ENCODE measurements at regions not wholly inside any gene's neighbourhood (a gene's known extent, or its start where the extent isn't known, plus 50 kb on each side); places are given as distances from the start of the nearest gene placed in this dataset.
"Not testable (repeated sequence)": the region's sequence is repeated elsewhere in the genome, so short reads cannot be mapped to it uniquely, and the experiment has no call there.

- Histone ChIP-seq H3K36me3 (ENCODE audit: insufficient read depth, low read length) (no peaks in the 10 kb centered on the region), H3K9ac (ENCODE audit: low read depth, low read length) (no peak overlapping the region), H3K4me2 (ENCODE audit: low read length) (no peak overlapping the region), H3K27me3 (ENCODE audit: control insufficient read depth, insufficient read depth, low read length) (no peaks in the 10 kb centered on the region), H3K9me3 (replicated peaks; ENCODE audit: low read length) (no peaks in the 10 kb centered on the region), H3K4me3 (ENCODE audit: low read length) (no peak overlapping the region), H3K4me1 (ENCODE audit: control insufficient read depth, insufficient read depth, low read length) (no peaks in the 10 kb centered on the region)
Measured at GRCh38 chr2:143856978-143857377, 662.9 kb downstream of the ZEB2 start.

- H3K9me3 ChIP-seq (replicated peaks; ENCODE audit: low read length): no peaks in the 10 kb centered on the region
- no peaks in the 10 kb centered on the region for H3K4me1 ChIP-seq (ENCODE audit: control insufficient read depth, insufficient read depth, low read length)
- H3K27me3 ChIP-seq (ENCODE audit: control insufficient read depth, insufficient read depth, low read length): no peaks in the 10 kb centered on the region
- H3K9ac ChIP-seq (ENCODE audit: low read depth, low read length): no peak overlapping the region
- H3K4me3 ChIP-seq (ENCODE audit: low read length): no peak overlapping the region
- no peaks in the 10 kb centered on the region for H3K36me3 ChIP-seq (ENCODE audit: insufficient read depth, low read length)
- H3K4me2 ChIP-seq (ENCODE audit: low read length): no peak overlapping the region
Measured at GRCh38 chr2:143852759-143853158, 667.2 kb downstream of the ZEB2 start.

DNA sequence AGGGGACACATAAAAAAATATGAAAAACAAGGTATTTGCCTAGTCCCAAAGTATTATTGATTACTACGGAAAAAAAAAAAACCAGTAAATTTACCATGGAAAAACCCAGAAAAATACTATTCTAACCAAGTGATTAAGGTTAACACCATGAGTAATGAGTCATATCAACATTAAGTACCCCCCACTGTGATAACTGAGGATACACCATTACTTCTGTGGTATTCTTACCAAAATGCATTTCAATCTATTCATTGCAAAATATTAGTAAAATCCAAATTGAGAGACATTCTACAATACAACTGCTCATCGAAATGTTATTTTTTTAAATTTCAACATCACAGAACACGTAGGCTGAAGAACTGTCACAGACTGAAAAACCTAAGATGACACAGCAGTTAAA, 669.8 kb downstream of the ZEB2 start:
- Histone ChIP-seq H3K27me3 (ENCODE audit: control insufficient read depth, insufficient read depth, low read length) (no peaks in the 10 kb centered on the region), H3K9ac (ENCODE audit: low read depth, low read length) (no peak overlapping the region), H3K36me3 (ENCODE audit: insufficient read depth, low read length) (no peaks in the 10 kb centered on the region), H3K9me3 (replicated peaks; ENCODE audit: low read length) (no peaks in the 10 kb centered on the region), H3K4me3 (ENCODE audit: low read length) (no peak overlapping the region), H3K4me2 (ENCODE audit: low read length) (no peak overlapping the region), H3K4me1 (ENCODE audit: control insufficient read depth, insufficient read depth, low read length) (no peaks in the 10 kb centered on the region)

DNA sequence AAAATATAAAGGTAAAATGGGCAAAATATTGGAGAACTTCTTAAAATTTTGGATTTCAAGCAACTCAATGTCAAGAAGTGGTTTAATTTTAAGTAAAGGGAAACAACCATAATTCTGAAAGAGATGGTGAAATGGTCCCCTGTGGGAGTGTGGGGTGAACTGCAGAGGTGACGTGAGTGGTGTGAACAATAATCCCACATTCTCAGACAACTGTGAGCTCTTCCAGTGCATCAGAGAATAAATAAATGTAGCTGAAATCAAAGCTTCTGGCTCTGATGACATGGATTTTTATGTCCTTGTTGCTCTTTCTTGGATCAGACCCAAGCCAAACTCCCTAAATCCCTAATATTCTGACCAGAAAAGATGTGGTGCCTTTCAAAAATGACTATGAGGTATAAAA, 672.7 kb downstream of the ZEB2 start:
- Histone ChIP-seq H3K36me3 (ENCODE audit: insufficient read depth, low read length) (no peaks in the 10 kb centered on the region), H3K9ac (ENCODE audit: low read depth, low read length) (no peak overlapping the region), H3K27me3 (ENCODE audit: control insufficient read depth, insufficient read depth, low read length) (no peaks in the 10 kb centered on the region), H3K9me3 (replicated peaks; ENCODE audit: low read length) (no peaks in the 10 kb centered on the region), H3K4me2 (ENCODE audit: low read length) (no peak overlapping the region), H3K4me1 (ENCODE audit: control insufficient read depth, insufficient read depth, low read length) (peaks cover 4% of the 10 kb centered on the region), H3K4me3 (ENCODE audit: low read length) (no peak overlapping the region)

DNA sequence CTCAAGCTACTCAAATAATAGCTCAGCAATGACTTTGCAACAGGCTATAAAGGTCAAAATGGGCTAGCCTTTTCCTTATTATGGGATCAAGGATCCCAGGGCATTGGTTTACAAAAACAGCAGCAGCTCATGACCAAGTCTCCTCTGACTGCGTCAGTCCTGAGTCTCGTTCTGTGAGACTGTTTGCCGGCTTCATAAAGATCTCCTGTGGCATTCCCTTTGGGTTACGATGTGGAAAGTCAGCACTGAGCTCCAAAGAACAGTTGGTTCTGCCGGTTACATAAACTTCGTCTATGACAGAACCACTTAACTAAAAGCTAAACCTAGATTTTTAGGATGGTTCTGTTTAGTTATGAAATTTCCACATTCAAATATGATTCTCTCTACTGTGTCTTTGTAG, 674.9 kb downstream of the ZEB2 start:
- H3K4me3 ChIP-seq (ENCODE audit: low read length): no peak overlapping the region
- peak overlapping the region; percentile 58 for H3K4me2 ChIP-seq (ENCODE audit: low read length)
- H3K36me3 ChIP-seq (ENCODE audit: insufficient read depth, low read length): no peaks in the 10 kb centered on the region
- H3K9ac ChIP-seq (ENCODE audit: low read depth, low read length): no peak overlapping the region
- H3K9me3 ChIP-seq (replicated peaks; ENCODE audit: low read length): no peaks in the 10 kb centered on the region
- H3K4me1 ChIP-seq (ENCODE audit: control insufficient read depth, insufficient read depth, low read length): peaks cover 4% of the 10 kb centered on the region
- H3K27me3 ChIP-seq (ENCODE audit: control insufficient read depth, insufficient read depth, low read length): no peaks in the 10 kb centered on the region

DNA sequence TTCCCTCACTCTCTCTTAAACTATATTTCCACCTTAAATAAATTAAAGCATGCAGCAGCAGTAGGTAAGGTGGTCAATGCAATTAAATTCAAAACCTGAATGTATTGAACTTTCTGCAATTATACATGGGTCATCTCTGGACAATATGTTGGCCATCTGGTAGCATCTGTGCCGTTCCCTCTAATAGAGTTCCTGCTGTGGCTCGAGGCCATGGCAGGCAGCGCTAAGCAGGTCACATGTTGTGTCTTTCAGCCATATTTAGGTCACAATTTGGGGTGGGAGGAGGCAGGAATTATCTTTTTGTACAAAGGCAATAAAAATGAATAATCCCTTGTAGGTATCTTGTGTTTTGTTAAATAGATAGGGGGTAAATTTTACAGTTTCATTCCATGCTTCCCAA, 676.2 kb downstream of the ZEB2 start:
- Histone ChIP-seq H3K27me3 (ENCODE audit: control insufficient read depth, insufficient read depth, low read length) (no peaks in the 10 kb centered on the region), H3K36me3 (ENCODE audit: insufficient read depth, low read length) (no peaks in the 10 kb centered on the region), H3K4me1 (ENCODE audit: control insufficient read depth, insufficient read depth, low read length) (peaks cover 4% of the 10 kb centered on the region), H3K4me3 (ENCODE audit: low read length) (no peak overlapping the region), H3K9ac (ENCODE audit: low read depth, low read length) (no peak overlapping the region), H3K4me2 (ENCODE audit: low read length) (no peak overlapping the region), H3K9me3 (replicated peaks; ENCODE audit: low read length) (no peaks in the 10 kb centered on the region)

- H3K36me3 ChIP-seq (ENCODE audit: insufficient read depth, low read length): no peaks in the 10 kb centered on the region
Measured at GRCh38 chr2:143842836-143843235, 677.1 kb downstream of the ZEB2 start.

GRCh38 chr2:143841935-143842334, 678.0 kb downstream of the ZEB2 start:
- Histone ChIP-seq H3K4me1 (ENCODE audit: control insufficient read depth, insufficient read depth, low read length) (peaks cover 4% of the 10 kb centered on the region), H3K4me2 (ENCODE audit: low read length) (no peak overlapping the region), H3K36me3 (ENCODE audit: insufficient read depth, low read length) (no peaks in the 10 kb centered on the region), H3K9ac (ENCODE audit: low read depth, low read length) (no peak overlapping the region), H3K4me3 (ENCODE audit: low read length) (no peak overlapping the region), H3K27me3 (ENCODE audit: control insufficient read depth, insufficient read depth, low read length) (no peaks in the 10 kb centered on the region), H3K9me3 (replicated peaks; ENCODE audit: low read length) (no peaks in the 10 kb centered on the region)

More at GRCh38 chr2:143842836-143843235, 677.1 kb downstream of the ZEB2 start:
- Histone ChIP-seq H3K4me3 (ENCODE audit: low read length) (no peak overlapping the region), H3K4me1 (ENCODE audit: control insufficient read depth, insufficient read depth, low read length) (peaks cover 4% of the 10 kb centered on the region), H3K9me3 (replicated peaks; ENCODE audit: low read length) (no peaks in the 10 kb centered on the region), H3K27me3 (ENCODE audit: control insufficient read depth, insufficient read depth, low read length) (no peaks in the 10 kb centered on the region), H3K9ac (ENCODE audit: low read depth, low read length) (no peak overlapping the region), H3K4me2 (ENCODE audit: low read length) (no peak overlapping the region)

- H3K4me1 ChIP-seq (ENCODE audit: control insufficient read depth, insufficient read depth, low read length): peaks cover 4% of the 10 kb centered on the region
- no peaks in the 10 kb centered on the region for H3K27me3 ChIP-seq (ENCODE audit: control insufficient read depth, insufficient read depth, low read length)
- no peak overlapping the region for H3K4me2 ChIP-seq (ENCODE audit: low read length)
- H3K36me3 ChIP-seq (ENCODE audit: insufficient read depth, low read length): no peaks in the 10 kb centered on the region
- no peaks in the 10 kb centered on the region for H3K9me3 ChIP-seq (replicated peaks; ENCODE audit: low read length)
- no peak overlapping the region for H3K9ac ChIP-seq (ENCODE audit: low read depth, low read length)
- H3K4me3 ChIP-seq (ENCODE audit: low read length): no peak overlapping the region
Measured at GRCh38 chr2:143840601-143841000, 679.3 kb downstream of the ZEB2 start.

DNA sequence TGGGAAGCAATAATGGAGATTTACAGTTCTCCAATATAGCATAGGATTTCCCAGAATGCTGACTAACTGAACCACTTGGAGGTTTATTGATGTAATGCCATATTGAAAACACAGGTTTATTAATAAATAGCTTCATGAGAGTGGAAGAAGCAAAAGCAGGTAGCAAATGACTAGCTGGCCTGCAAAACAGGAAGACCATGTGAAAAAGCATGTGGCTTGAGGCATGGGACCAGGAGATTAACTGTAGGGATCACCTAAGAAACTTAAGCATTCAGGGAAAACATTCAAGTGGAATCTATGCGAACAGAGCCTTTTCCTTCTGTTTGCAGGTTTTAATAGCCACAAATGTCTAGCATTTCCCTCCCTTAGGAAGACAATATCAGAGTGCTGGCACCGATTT, 679.7 kb downstream of the ZEB2 start:
- Histone ChIP-seq H3K36me3 (ENCODE audit: insufficient read depth, low read length) (no peaks in the 10 kb centered on the region), H3K4me3 (ENCODE audit: low read length) (no peak overlapping the region), H3K4me1 (ENCODE audit: control insufficient read depth, insufficient read depth, low read length) (peaks cover 4% of the 10 kb centered on the region), H3K9me3 (replicated peaks; ENCODE audit: low read length) (no peaks in the 10 kb centered on the region), H3K9ac (ENCODE audit: low read depth, low read length) (no peak overlapping the region), H3K27me3 (ENCODE audit: control insufficient read depth, insufficient read depth, low read length) (no peaks in the 10 kb centered on the region), H3K4me2 (ENCODE audit: low read length) (no peak overlapping the region)

DNA sequence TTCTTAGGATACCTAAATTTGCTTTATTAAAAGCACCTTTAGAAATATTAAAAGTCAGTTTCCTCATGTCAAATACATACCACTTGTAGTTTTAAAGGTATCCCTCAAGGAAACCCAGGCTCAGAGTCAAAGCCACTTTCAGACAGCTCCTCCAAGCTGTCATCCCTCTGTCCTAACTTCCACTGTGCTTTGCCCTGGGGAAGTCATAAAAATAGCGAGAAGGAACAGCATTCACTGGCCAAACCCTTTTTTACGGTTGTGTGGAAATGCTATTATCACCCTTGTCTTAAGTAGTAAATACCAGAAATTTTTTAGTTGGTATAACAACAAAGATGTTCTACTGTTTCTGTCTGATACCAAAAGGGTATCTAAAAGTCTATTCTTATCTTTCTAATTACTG, 680.5 kb downstream of the ZEB2 start:
- Histone ChIP-seq H3K4me2 (ENCODE audit: low read length) (no peak overlapping the region), H3K27me3 (ENCODE audit: control insufficient read depth, insufficient read depth, low read length) (no peaks in the 10 kb centered on the region), H3K9me3 (replicated peaks; ENCODE audit: low read length) (no peaks in the 10 kb centered on the region), H3K36me3 (ENCODE audit: insufficient read depth, low read length) (no peaks in the 10 kb centered on the region), H3K9ac (ENCODE audit: low read depth, low read length) (no peak overlapping the region), H3K4me1 (ENCODE audit: control insufficient read depth, insufficient read depth, low read length) (peaks cover 4% of the 10 kb centered on the region), H3K4me3 (ENCODE audit: low read length) (no peak overlapping the region)

DNA sequence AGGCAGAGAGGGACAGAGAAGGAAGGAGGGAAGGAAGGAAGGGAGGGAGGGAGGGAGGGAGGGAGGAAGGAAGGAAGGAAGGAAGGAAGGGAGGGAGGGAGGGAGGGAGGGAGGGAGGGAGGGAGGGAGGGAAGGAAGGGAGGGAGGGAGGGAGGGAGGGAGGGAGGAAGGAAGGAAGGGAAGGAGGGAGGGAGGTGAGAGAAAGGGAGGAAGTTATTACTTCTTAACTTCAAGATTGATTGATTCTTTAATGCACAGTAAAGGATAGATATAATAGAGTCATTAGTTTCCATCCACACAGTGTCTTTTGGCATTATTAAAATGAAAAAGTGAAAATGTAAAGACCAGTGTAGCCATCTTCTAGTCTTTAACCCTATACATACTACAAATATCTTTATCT, 682.9 kb downstream of the ZEB2 start:
- H3K9ac ChIP-seq (ENCODE audit: low read depth, low read length); H3K4me3 ChIP-seq (ENCODE audit: low read length); H3K4me1 ChIP-seq (ENCODE audit: control insufficient read depth, insufficient read depth, low read length); H3K27me3 ChIP-seq (ENCODE audit: control insufficient read depth, insufficient read depth, low read length); H3K36me3 ChIP-seq (ENCODE audit: insufficient read depth, low read length); H3K4me2 ChIP-seq (ENCODE audit: low read length); H3K9me3 ChIP-seq (replicated peaks; ENCODE audit: low read length): not testable (repeated sequence)

Data from skeletal muscle satellite cell (primary cell).